B cell (primary cell): ENCODE measurements at regions not wholly inside any gene's neighbourhood (a gene's known extent, or its start where the extent isn't known, plus 50 kb on each side); places are given as distances from the start of the nearest gene placed in this dataset.

Experiments
- ATAC-seq: fragments of 200-7000 bp; cut with Tn5 transposase; one replicate; pipeline ENCODE4 v1.10.0; 2021; ENCODE audit warnings: low read depth, mild to moderate bottlenecking, moderate number of reproducible peaks, moderate library complexity
- CTCF ChIA-PET: fragments of 350-600 bp; sonication (Branson Sonifier 250); formaldehyde crosslinking; loops from one replicate; lab custom pipeline; 2021; ENCODE audit warnings: antibody characterized with exemption, inconsistent platforms; lab: Charles Lee
- POLR2A ChIA-PET: fragments of 350-600 bp; sonication (Branson Sonifier 250); formaldehyde crosslinking; loops from one replicate; lab custom pipeline; 2021; ENCODE audit warnings: antibody characterized with exemption; lab: Charles Lee
- DNase-seq: peaks from one replicate; pipeline ENCODE4 v3.0.0; 2013
- H2AFZ ChIP-seq: 2 replicates; pipeline ENCODE4 v1.6.1; 2012; ENCODE audit warnings: mild to moderate bottlenecking, low read depth, low read length; ENCODE audit not compliant: insufficient read depth, poor library complexity, severe bottlenecking
- H3K27ac ChIP-seq, 2 donors: 1 replicate in 1 of 2; 2 replicates in 1 of 2; pipeline ENCODE4 v1.5.1; 2012 to 2013; ENCODE audit warnings: low read length in 2 of 2, mild to moderate bottlenecking in 2 of 2, moderate library complexity in 1 of 2
- H3K27me3 ChIP-seq, 4 experiments: fragments of 200-600 bp in 1 of 4; sonication (generic) in 1 of 4; replicated peaks in 1 of 4; 1 replicate in 2 of 4; 2 replicates in 2 of 4; pipeline versions ENCODE4 v1.6.1 to v1.7.0; 2013 to 2016; ENCODE audit warnings: low read length in 3 of 4, mild to moderate bottlenecking in 2 of 4, mixed read lengths in 1 of 4, moderate library complexity in 1 of 4; ENCODE audit not compliant: insufficient read depth in 4 of 4, control insufficient read depth in 3 of 4; ENCODE audit errors: control extremely low read depth in 1 of 4
- H3K36me3 ChIP-seq, 2 experiments: replicated peaks in 1 of 2; 1 replicate in 1 of 2; 2 replicates in 1 of 2; pipeline versions ENCODE4 v1.6.1 to v1.7.1; 2013; ENCODE audit warnings: low read length in 1 of 2; ENCODE audit not compliant: insufficient read depth in 2 of 2, control insufficient read depth in 1 of 2; ENCODE audit errors: control extremely low read depth in 1 of 2, extremely low read depth in 1 of 2
- H3K4me1 ChIP-seq, 2 donors: fragments of 200-600 bp in 1 of 2; sonication (generic) in 1 of 2; 1 replicate in 1 of 2; 2 replicates in 1 of 2; pipeline versions ENCODE4 v1.5.1 to v1.6.1; 2013 to 2017; ENCODE audit warnings: low read length in 2 of 2; ENCODE audit not compliant: control insufficient read depth in 2 of 2, insufficient read depth in 2 of 2
- H3K4me2 ChIP-seq: replicated peaks from 2 replicates; pipeline ENCODE3; 2012; ENCODE audit warnings: mild to moderate bottlenecking, low read depth, low read length; ENCODE audit not compliant: poor library complexity, severe bottlenecking
- H3K4me3 ChIP-seq, 5 experiments: fragments of 200-600 bp in 1 of 5; sonication (generic) in 1 of 5; 1 replicate in 3 of 5; 2 replicates in 2 of 5; pipeline versions ENCODE4 v1.5.1 to v1.7.0; 2011 to 2016; ENCODE audit warnings: low read length in 4 of 5, mild to moderate bottlenecking in 4 of 5, low read depth in 2 of 5, control low read depth in 1 of 5, moderate library complexity in 1 of 5; ENCODE audit not compliant: insufficient read depth in 1 of 5; ENCODE audit errors: control extremely low read depth in 1 of 5, extremely low read depth in 1 of 5
- H3K79me2 ChIP-seq: fragments of 200-600 bp; sonication (generic); one replicate; pipeline ENCODE4 v1.6.0; 2016; ENCODE audit warnings: low read length; ENCODE audit not compliant: control insufficient read depth, insufficient read depth
- H3K9ac ChIP-seq: fragments of 200-600 bp; sonication (generic); 2 replicates; pipeline ENCODE4 v1.6.1; 2017; ENCODE audit warnings: mild to moderate bottlenecking, low read length, moderate library complexity
- H3K9me3 ChIP-seq, 3 donors: one replicate each; pipeline versions ENCODE4 v1.6.1 to v1.7.1; 2013; ENCODE audit warnings: low read length in 2 of 3; ENCODE audit not compliant: control insufficient read depth in 2 of 3, insufficient read depth in 1 of 3; ENCODE audit errors: control extremely low read depth in 1 of 3
- H4K20me1 ChIP-seq: 2 replicates; pipeline ENCODE4 v1.6.0; 2012; ENCODE audit warnings: mild to moderate bottlenecking, low read length; ENCODE audit not compliant: insufficient read depth, control insufficient read depth, poor library complexity, severe bottlenecking
- H3K27ac Mint-ChIP-seq: one replicate; pipeline ENCODE4 v1.8.0; 2021; ENCODE audit warnings: mixed read lengths
- H3K27me3 Mint-ChIP-seq: one replicate; pipeline ENCODE4 v1.8.0; 2021; ENCODE audit warnings: mixed read lengths
- H3K4me1 Mint-ChIP-seq: one replicate; pipeline ENCODE4 v1.8.0; 2021; ENCODE audit warnings: mixed read lengths
- H3K4me3 Mint-ChIP-seq: one replicate; pipeline ENCODE4 v1.8.0; 2021; ENCODE audit warnings: mixed read lengths
- H3K9me3 Mint-ChIP-seq: one replicate; pipeline ENCODE4 v1.8.0; 2022; ENCODE audit warnings: mixed read lengths; ENCODE audit not compliant: insufficient read depth
- EZH2 ChIP-seq: IDR thresholded peaks from 2 replicates; pipeline ENCODE4 v1.6.1; 2012; ENCODE audit warnings: borderline replicate concordance, low read depth, mild to moderate bottlenecking, moderate library complexity, low read length; ENCODE audit not compliant: insufficient read depth, poor library complexity, severe bottlenecking
- WGBS: methylation state at CpG from one replicate; pipeline ENCODE4 v1.1.5; 2013; ENCODE audit warnings: missing lambda C conversion rate; ENCODE audit not compliant: insufficient coverage; 5-methylcytosine and 5-hydroxymethylcytosine counted together
- intact Hi-C: fragments of 100-400 bp; cut with micrococcal nuclease; formaldehyde crosslinking; loops from one replicate; pipeline ENCODE4 v1.10.0; 2022
- TF ChIP-seq, protein P1 (sequence below): fragments of 200-600 bp; IDR thresholded peaks from one replicate; pipeline ENCODE4 v1.8.0; 2022; ENCODE audit warnings: antibody characterized with exemption, mild to moderate bottlenecking

DNA sequence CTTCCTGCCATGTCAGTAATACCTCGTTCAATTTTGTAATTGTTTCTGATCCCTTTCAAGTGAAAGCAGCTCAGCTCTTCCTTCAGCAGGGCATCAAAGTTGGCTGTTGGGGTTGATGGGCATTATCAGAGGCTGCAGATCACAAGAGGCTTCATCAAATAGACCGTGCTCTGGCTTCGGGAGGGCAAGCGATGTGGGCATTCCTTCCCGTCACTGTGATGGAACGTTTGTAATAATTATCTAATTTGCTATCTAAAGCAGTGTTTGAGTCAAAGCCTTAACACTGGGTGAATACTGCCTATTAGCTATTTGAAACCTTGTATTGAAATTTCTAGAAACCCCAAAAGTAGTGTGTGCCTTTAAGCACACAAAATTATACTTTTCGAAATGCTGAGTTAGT lies 170.1 kb downstream of the OTUD1 start:
- no peak for ATAC-seq
- H3K4me1 ChIP-seq, result no peaks in the 10 kb centered on the region
- 95% methylated on average over 2 of the region's 7 CpGs for WGBS
- H3K79me2 ChIP-seq, result no peaks in the 10 kb centered on the region
- no peak overlapping the region for H3K27ac ChIP-seq
- DNase-seq, result no peak
- Mint-ChIP-seq H3K27me3 (peaks cover 15% of the 10 kb centered on the region), H3K9me3 (no peaks in the 10 kb centered on the region), H3K27ac (no peak overlapping the region), H3K4me3 (no peak overlapping the region), H3K4me1 (no peaks in the 10 kb centered on the region)
- TF ChIP-seq, protein P1, sequence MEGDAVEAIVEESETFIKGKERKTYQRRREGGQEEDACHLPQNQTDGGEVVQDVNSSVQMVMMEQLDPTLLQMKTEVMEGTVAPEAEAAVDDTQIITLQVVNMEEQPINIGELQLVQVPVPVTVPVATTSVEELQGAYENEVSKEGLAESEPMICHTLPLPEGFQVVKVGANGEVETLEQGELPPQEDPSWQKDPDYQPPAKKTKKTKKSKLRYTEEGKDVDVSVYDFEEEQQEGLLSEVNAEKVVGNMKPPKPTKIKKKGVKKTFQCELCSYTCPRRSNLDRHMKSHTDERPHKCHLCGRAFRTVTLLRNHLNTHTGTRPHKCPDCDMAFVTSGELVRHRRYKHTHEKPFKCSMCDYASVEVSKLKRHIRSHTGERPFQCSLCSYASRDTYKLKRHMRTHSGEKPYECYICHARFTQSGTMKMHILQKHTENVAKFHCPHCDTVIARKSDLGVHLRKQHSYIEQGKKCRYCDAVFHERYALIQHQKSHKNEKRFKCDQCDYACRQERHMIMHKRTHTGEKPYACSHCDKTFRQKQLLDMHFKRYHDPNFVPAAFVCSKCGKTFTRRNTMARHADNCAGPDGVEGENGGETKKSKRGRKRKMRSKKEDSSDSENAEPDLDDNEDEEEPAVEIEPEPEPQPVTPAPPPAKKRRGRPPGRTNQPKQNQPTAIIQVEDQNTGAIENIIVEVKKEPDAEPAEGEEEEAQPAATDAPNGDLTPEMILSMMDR, result no peak
- TF ChIP-seq EZH2, result no peak
- H3K4me2 ChIP-seq, result no peak overlapping the region
- no peak overlapping the region for H3K9ac ChIP-seq
- ChIA-PET CTCF (no interaction called here), POLR2A (no interaction called here)
- no peak overlapping the region for H3K4me3 ChIP-seq
- H3K36me3 ChIP-seq, result no peaks in the 10 kb centered on the region
- peaks cover 0 to 4% (median 2%) of the 10 kb centered on the region in 3 donors for H3K9me3 ChIP-seq
- no peaks in the 10 kb centered on the region for H4K20me1 ChIP-seq
- H2AFZ ChIP-seq, result no peak overlapping the region
- H3K27me3 ChIP-seq, result no peaks in the 10 kb centered on the region
- intact Hi-C loops, result no loop called here

DNA sequence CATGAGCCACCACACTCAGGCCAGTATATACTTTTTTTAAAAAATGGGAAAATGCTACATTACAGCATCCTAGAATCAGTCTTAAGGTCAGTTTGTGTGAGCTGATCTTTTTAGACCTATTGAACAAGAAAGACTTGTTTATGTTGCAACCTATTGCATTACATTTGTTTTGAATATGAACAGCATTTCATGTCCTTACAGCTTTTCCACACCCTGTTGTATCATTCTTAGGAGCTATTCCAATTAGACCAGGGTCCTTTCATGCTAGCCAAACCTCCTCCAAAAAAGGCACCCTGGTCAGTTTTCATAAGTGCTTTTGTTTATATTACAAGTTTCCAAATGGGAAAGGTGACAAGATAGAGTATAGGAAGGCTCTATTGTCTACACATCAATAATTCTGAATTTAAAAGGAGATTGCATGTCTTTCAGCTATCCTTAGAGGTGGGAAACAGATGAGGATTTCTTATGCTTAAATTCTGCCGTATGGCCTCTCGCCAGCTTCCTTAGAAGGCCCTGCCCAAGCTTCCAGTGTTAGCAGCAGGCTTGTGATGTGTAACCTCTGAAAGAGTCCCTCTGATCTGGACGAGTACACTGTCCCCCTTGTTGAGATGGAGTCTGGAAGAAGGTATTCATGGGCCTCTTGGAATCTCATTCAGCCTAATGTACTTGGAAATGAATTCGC lies 171.9 kb downstream of the OTUD1 start:
- no peak overlapping the region for H3K4me3 ChIP-seq
- no peaks in the 10 kb centered on the region for H3K27me3 ChIP-seq
- H3K4me2 ChIP-seq, result no peak overlapping the region
- H3K79me2 ChIP-seq, result no peaks in the 10 kb centered on the region
- Mint-ChIP-seq H3K9me3 (no peaks in the 10 kb centered on the region), H3K27ac (no peak overlapping the region), H3K27me3 (peaks cover 7% of the 10 kb centered on the region), H3K4me3 (no peak overlapping the region), H3K4me1 (no peaks in the 10 kb centered on the region)
- no peak overlapping the region for H2AFZ ChIP-seq
- H3K9me3 ChIP-seq, result peaks cover 0 to 4% (median 2%) of the 10 kb centered on the region in 3 donors
- H3K4me1 ChIP-seq, result no peaks in the 10 kb centered on the region
- intact Hi-C loops, result no loop called here
- no peaks in the 10 kb centered on the region for H3K36me3 ChIP-seq
- CTCF ChIA-PET, result no interaction called here
- H4K20me1 ChIP-seq, result no peaks in the 10 kb centered on the region
- TF ChIP-seq, protein P1, result no peak
- TF ChIP-seq EZH2, result no peak
- no peak overlapping the region for H3K9ac ChIP-seq
- H3K27ac ChIP-seq, result no peak overlapping the region
- no peak for ATAC-seq
- DNase-seq, result no peak
- POLR2A ChIA-PET, result no interaction called here
- 74% methylated on average over 4 of the region's 4 CpGs for WGBS
